Activated T-helper 17 cell treated with anti-CD3 and anti-CD28 coated beads, Interleukin-2, amount 50 U/mL, for 72 hours (primary cell): ENCODE measurements at regions not wholly inside any gene's neighbourhood (a gene's known extent, or its start where the extent isn't known, plus 50 kb on each side); places are given as distances from the start of the nearest gene placed in this dataset.

Source experiments
- ATAC-seq: fragments of 150-1000 bp; cut with Tn5 transposase; replicated peaks from 2 replicates; pipeline ENCODE4 v1.10.0; 2021; ENCODE audit warnings: mild to moderate bottlenecking, moderate library complexity
- H3K27ac Mint-ChIP-seq: one replicate; pipeline ENCODE4 v1.8.0; 2022; ENCODE audit warnings: mixed read lengths
- H3K27me3 Mint-ChIP-seq: one replicate; pipeline ENCODE4 v1.8.0; 2022; ENCODE audit warnings: mixed read lengths
- H3K36me3 Mint-ChIP-seq: one replicate; pipeline ENCODE4 v1.8.0; 2022; ENCODE audit warnings: low read depth, mild to moderate bottlenecking, mixed read lengths
- H3K4me1 Mint-ChIP-seq: one replicate; pipeline ENCODE4 v1.8.0; 2022; ENCODE audit warnings: mixed read lengths
- H3K4me3 Mint-ChIP-seq: one replicate; pipeline ENCODE4 v1.8.0; 2022; ENCODE audit warnings: mild to moderate bottlenecking, mixed read lengths
- H3K9me3 Mint-ChIP-seq: one replicate; pipeline ENCODE4 v1.8.0; 2022; ENCODE audit warnings: mixed read lengths

DNA sequence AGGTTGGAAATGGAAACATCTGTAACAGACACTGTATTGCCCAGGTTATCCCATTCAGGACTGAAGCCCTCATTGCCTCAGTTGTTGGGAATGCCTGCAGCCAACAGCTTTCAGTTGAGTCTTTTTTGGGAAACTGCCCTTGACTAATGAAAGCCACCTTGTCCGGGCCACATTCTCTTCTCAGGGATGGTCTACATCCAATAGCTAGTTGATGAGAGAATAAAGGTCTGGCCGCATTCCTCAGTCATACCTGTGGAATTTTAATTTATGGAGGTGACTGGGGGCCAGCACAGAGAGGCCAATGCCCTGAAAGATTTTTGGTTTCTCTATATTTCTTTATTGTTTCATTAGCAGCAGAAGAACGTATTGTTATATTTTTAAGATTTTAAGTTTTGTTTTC is 147.6 kb upstream of the MSX1 start:
- ATAC-seq = no peak
- Mint-ChIP-seq H3K36me3 (no peaks in the 10 kb centered on the region), H3K27me3 (no peaks in the 10 kb centered on the region), H3K4me3 (no peak overlapping the region), H3K27ac (no peak overlapping the region), H3K9me3 (peaks cover 5% of the 10 kb centered on the region), H3K4me1 (no peaks in the 10 kb centered on the region)

DNA sequence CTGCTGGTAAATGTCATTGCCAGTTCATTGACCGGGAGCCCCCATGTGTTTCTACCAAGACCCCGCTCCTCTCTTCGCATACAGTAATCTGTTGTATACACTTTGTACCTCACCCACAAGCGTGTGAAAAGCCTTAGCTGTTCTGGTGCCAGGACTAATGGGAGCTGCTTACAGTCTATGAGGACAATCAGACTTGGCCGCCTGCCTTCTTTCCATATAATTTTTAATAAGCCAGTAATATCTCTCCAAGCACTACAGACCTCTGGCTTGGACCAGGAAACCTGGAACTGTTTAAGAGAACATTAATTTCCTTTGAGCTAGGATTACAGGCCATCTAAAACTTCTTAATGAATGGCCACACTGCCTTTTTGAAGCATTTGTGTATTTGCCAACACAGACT is 149.7 kb upstream of the MSX1 start:
- peaks cover 5% of the 10 kb centered on the region for H3K9me3 Mint-ChIP-seq
- H3K27ac Mint-ChIP-seq = no peak overlapping the region
- no peak overlapping the region for H3K4me3 Mint-ChIP-seq
- H3K27me3 Mint-ChIP-seq = no peaks in the 10 kb centered on the region
- H3K4me1 Mint-ChIP-seq = no peaks in the 10 kb centered on the region
- no peak for ATAC-seq
- no peaks in the 10 kb centered on the region for H3K36me3 Mint-ChIP-seq

GRCh38 chr4:4704267-4704666 is 155.2 kb upstream of the MSX1 start:
- no peak overlapping the region for H3K27ac Mint-ChIP-seq
- H3K27me3 Mint-ChIP-seq = no peaks in the 10 kb centered on the region
- no peak overlapping the region for H3K4me3 Mint-ChIP-seq
- no peaks in the 10 kb centered on the region for H3K36me3 Mint-ChIP-seq
- peaks cover 5% of the 10 kb centered on the region for H3K9me3 Mint-ChIP-seq
- no peak for ATAC-seq
- no peaks in the 10 kb centered on the region for H3K4me1 Mint-ChIP-seq

GRCh38 chr4:4697584-4697983 is 155.7 kb upstream of the STX18 start:
- Mint-ChIP-seq H3K27me3 (no peaks in the 10 kb centered on the region), H3K4me3 (no peak overlapping the region), H3K36me3 (no peaks in the 10 kb centered on the region), H3K9me3 (no peaks in the 10 kb centered on the region), H3K4me1 (no peaks in the 10 kb centered on the region), H3K27ac (no peak overlapping the region)
- ATAC-seq = no peak

GRCh38 chr4:4696530-4696929 is 154.7 kb upstream of the STX18 start:
- Mint-ChIP-seq H3K9me3 (no peaks in the 10 kb centered on the region), H3K27me3 (no peaks in the 10 kb centered on the region), H3K4me3 (no peak overlapping the region), H3K4me1 (no peaks in the 10 kb centered on the region), H3K27ac (no peak overlapping the region), H3K36me3 (no peaks in the 10 kb centered on the region)
- ATAC-seq = no peak

DNA sequence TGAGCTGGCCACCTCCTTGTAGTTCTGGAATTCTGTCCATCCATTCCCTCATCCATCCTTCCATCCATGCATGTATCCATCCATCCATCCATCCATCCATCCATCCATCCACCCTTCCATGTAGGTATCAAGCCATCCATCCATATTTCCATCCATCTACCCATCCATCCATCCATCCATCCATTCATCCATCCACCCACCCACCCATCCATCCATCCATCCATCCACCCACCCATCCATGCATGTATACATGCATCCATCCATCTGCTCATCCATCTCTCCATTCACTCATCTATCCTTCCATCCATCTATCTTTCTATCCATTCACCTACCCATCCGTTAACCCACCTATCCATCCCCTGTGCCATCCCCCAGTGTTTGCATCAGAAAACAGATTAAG is 153.6 kb upstream of the STX18 start:
- no peak overlapping the region for H3K27ac Mint-ChIP-seq
- no peaks in the 10 kb centered on the region for H3K9me3 Mint-ChIP-seq
- no peak for ATAC-seq
- H3K27me3 Mint-ChIP-seq = no peaks in the 10 kb centered on the region
- no peaks in the 10 kb centered on the region for H3K4me1 Mint-ChIP-seq
- H3K4me3 Mint-ChIP-seq = no peak overlapping the region
- no peaks in the 10 kb centered on the region for H3K36me3 Mint-ChIP-seq

- no peaks in the 10 kb centered on the region for H3K9me3 Mint-ChIP-seq
These were observed 153.0 kb upstream of the STX18 start for GRCh38 chr4:4694827-4695226.

DNA sequence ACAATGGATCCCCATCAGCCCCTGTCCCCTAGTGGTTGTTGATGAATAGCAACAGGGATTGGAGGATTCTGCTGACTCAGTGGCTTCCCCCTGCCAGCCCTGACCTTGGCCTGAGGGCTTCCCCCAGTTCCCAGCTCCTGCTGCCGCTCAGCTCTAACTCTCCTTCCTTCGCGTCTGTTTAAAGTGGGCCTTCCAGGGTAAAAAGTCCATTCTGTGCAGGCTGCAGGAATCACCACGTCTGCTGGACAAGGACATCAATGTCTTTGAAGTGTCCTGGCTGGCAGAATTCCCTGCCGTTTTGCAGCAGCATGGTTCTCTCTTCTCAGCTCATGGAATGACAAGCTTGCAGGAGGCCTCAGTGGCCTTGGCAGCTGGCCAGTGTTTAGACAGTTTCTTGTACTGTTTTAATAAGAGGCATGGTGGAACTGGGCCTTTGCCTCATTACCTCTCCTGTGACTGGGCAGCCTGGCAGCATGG is 152.5 kb upstream of the STX18 start:
- H3K4me3 Mint-ChIP-seq = no peak overlapping the region
- peaks cover 8% of the 10 kb centered on the region for H3K36me3 Mint-ChIP-seq
- no peaks in the 10 kb centered on the region for H3K4me1 Mint-ChIP-seq
- H3K27ac Mint-ChIP-seq = no peak overlapping the region
- H3K27me3 Mint-ChIP-seq = no peaks in the 10 kb centered on the region
- no peak for ATAC-seq
- H3K9me3 Mint-ChIP-seq = no peaks in the 10 kb centered on the region

More at GRCh38 chr4:4694827-4695226, 153.0 kb upstream of the STX18 start:
- H3K4me1 Mint-ChIP-seq = no peaks in the 10 kb centered on the region
- ATAC-seq = no peak
- H3K27me3 Mint-ChIP-seq = no peaks in the 10 kb centered on the region
- H3K27ac Mint-ChIP-seq = no peak overlapping the region
- no peak overlapping the region for H3K4me3 Mint-ChIP-seq
- peaks cover 6% of the 10 kb centered on the region for H3K36me3 Mint-ChIP-seq

DNA sequence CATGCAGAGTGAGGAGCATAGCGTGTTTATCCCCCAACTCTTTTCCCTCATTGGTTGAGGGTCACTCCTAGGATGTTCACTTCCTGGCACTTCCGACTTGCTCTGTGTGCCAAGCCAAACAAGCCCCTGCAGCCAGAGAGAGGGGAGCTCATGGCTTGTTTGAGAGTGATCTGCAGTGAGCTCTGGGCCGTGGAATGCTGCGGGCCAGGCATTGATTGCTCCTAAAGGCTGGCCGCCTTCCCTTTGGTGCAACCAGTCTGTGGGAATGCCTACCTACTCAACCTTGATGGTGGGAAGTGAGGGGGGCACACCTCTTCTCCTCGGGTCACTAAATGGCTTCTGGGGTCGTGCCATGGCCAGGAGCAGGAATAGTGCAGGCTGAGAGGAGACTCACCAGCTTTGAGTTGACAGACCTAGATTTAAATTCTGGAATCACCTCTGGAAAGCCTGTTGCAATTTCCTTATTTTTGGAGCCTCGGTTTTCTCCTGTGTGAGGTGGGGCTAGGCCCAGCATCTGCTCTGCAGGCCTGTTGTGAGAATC is 152.0 kb upstream of the STX18 start:
- Mint-ChIP-seq H3K36me3 (peaks cover 8% of the 10 kb centered on the region), H3K4me1 (no peaks in the 10 kb centered on the region), H3K9me3 (no peaks in the 10 kb centered on the region), H3K4me3 (no peak overlapping the region), H3K27me3 (no peaks in the 10 kb centered on the region), H3K27ac (no peak overlapping the region)
- no peak for ATAC-seq

DNA sequence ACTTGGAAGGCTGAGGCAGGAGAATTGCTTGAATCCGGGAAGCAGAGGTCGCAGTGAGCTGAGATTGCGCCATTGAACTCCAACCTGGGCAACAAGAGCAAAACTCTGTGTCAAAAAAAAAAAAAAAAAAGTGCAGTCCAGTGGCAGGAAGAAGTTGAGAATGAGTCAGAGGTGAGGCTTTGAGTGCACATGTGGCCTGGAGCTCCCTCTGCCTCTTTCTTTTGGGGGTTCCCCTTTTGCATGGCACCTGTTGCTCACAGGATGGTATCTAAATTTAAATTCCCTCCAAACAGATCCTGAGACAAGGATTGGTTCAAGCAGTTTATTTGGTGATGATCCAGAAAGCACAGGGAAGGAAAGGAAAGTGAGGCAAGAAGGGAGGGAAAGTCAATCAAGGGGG is 151.4 kb upstream of the STX18 start:
- H3K4me3 Mint-ChIP-seq = no peak overlapping the region
- H3K27ac Mint-ChIP-seq = no peak overlapping the region
- H3K36me3 Mint-ChIP-seq = peaks cover 8% of the 10 kb centered on the region
- ATAC-seq = peak; percentile 64
- no peaks in the 10 kb centered on the region for H3K4me1 Mint-ChIP-seq
- no peaks in the 10 kb centered on the region for H3K27me3 Mint-ChIP-seq
- H3K9me3 Mint-ChIP-seq = no peaks in the 10 kb centered on the region

DNA sequence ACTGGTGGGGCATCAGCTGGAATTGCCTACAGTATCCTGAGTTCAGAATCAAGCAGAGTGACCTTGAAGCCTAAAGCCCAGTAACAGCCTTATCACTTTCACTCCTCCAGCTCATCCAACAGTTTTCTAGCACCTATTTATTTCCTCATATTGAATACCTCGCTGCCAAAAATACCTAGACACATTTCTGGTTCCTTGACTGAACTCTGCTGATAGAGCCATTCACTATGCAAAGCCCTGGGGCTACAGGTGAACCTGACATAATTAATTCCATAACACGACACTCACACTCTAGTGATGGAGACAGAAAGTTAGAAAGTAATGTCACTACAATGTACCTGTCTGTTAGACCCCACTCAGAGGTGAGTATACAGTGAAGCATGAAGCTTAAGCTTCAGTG is 149.0 kb upstream of the STX18 start:
- H3K9me3 Mint-ChIP-seq = no peaks in the 10 kb centered on the region
- H3K4me3 Mint-ChIP-seq = no peak overlapping the region
- peaks cover 8% of the 10 kb centered on the region for H3K36me3 Mint-ChIP-seq
- H3K4me1 Mint-ChIP-seq = no peaks in the 10 kb centered on the region
- ATAC-seq = no peak
- no peak overlapping the region for H3K27ac Mint-ChIP-seq
- no peaks in the 10 kb centered on the region for H3K27me3 Mint-ChIP-seq

DNA sequence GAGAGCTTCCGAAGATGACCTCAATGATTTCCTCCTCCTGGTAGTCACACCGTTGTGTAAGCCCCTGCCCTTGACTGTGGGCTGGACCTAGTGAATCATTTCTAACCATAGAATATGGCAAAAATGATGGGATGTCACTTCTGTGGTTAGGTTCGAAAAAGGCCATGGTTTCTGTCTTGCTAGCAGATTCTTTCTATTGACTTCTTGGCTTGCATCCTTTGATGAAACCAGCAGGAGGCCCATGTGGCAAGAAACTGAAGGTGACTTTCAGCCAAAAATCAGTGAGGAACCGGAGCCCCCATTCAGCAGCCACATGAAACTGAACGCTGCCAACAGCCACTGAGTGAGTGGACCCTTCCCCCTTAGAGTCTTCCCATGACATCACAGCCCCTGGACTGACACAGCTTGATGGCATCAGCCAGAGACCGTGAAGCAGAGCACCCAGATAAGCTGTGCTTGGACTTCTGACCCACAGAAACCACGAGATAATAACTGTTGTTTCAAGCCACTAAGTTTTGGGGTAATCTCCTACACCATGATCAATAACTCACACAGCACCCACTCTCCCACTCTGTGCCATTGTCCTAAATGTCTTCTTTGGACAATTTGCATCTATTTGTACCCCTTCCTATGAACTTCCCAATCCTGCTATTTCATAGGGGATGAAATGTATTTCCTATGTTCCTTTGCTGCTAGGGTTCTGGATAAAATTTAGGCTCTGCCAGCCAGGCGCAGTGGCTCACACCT is 148.0 kb upstream of the STX18 start:
- Mint-ChIP-seq H3K27me3 (no peaks in the 10 kb centered on the region), H3K27ac (no peak overlapping the region), H3K4me1 (no peaks in the 10 kb centered on the region), H3K4me3 (no peak overlapping the region), H3K36me3 (peaks cover 8% of the 10 kb centered on the region), H3K9me3 (no peaks in the 10 kb centered on the region)
- peak; percentile 89 for ATAC-seq

GRCh38 chr4:4687935-4688727 is 146.3 kb upstream of the STX18 start:
- Mint-ChIP-seq H3K27ac (no peak overlapping the region), H3K4me3 (no peak overlapping the region), H3K36me3 (peaks cover 8% of the 10 kb centered on the region), H3K27me3 (no peaks in the 10 kb centered on the region), H3K4me1 (no peaks in the 10 kb centered on the region), H3K9me3 (no peaks in the 10 kb centered on the region)
- ATAC-seq = no peak

- H3K27ac Mint-ChIP-seq = no peak overlapping the region
- H3K4me3 Mint-ChIP-seq = no peak overlapping the region
- peaks cover 8% of the 10 kb centered on the region for H3K36me3 Mint-ChIP-seq
- no peaks in the 10 kb centered on the region for H3K9me3 Mint-ChIP-seq
- no peaks in the 10 kb centered on the region for H3K4me1 Mint-ChIP-seq
- ATAC-seq = no peak
- no peaks in the 10 kb centered on the region for H3K27me3 Mint-ChIP-seq
These were observed 145.3 kb upstream of the STX18 start for GRCh38 chr4:4687100-4687499.
